Aorta (tissue), 5 donors: ENCODE measurements at regions not wholly inside any gene's neighbourhood (a gene's known extent, or its start where the extent isn't known, plus 50 kb on each side); places are given as distances from the start of the nearest gene placed in this dataset.

Source experiments
- ATAC-seq: fragments of 200-7000 bp; cut with Tn5 transposase; one replicate; pipeline ENCODE4 v1.9.1; 2022; ENCODE audit warnings: moderate library complexity; ENCODE audit not compliant: low FRiP score
- DNase-seq, 2 donors: peaks; one replicate each; pipeline ENCODE4 v3.0.0-alpha.2; 2020
- H3K27ac ChIP-seq, 2 donors: one replicate each; pipeline ENCODE4 v1.5.1; 2013; ENCODE audit warnings: low read length in 2 of 2, mild to moderate bottlenecking in 2 of 2, moderate library complexity in 2 of 2, control low read depth in 1 of 2, inconsistent platforms in 1 of 2, low read depth in 1 of 2
- H3K27me3 ChIP-seq, 2 donors: one replicate each; pipeline ENCODE4 v1.6.1; 2013; ENCODE audit warnings: control low read depth in 1 of 2, low read length in 1 of 2, mild to moderate bottlenecking in 1 of 2, moderate library complexity in 1 of 2; ENCODE audit not compliant: insufficient read depth in 2 of 2, control insufficient read depth in 1 of 2
- H3K36me3 ChIP-seq, 2 donors: one replicate each; pipeline ENCODE4 v1.6.1; 2013; ENCODE audit warnings: control low read depth in 1 of 2, low read length in 1 of 2, mild to moderate bottlenecking in 1 of 2; ENCODE audit not compliant: insufficient read depth in 2 of 2, control insufficient read depth in 1 of 2
- H3K4me1 ChIP-seq, 2 donors: one replicate each; pipeline ENCODE4 v1.6.1; 2013; ENCODE audit warnings: low read length in 2 of 2, control low read depth in 1 of 2, mild to moderate bottlenecking in 1 of 2, moderate library complexity in 1 of 2; ENCODE audit not compliant: insufficient read depth in 2 of 2, control insufficient read depth in 1 of 2
- H3K4me3 ChIP-seq, 2 donors: one replicate each; pipeline ENCODE4 v1.5.1; 2013; ENCODE audit warnings: low read length in 2 of 2, control low read depth in 1 of 2, mild to moderate bottlenecking in 1 of 2
- H3K9me3 ChIP-seq: one replicate; pipeline ENCODE4 v1.6.1; 2013; ENCODE audit warnings: mild to moderate bottlenecking, low read length; ENCODE audit not compliant: control insufficient read depth
- WGBS, 2 donors: extraction: QIAGEN DNeasy Blood & Tissue Kit; methylation state at CpG; one replicate each; pipeline ENCODE4 v1.1.7; 2013; 5-methylcytosine and 5-hydroxymethylcytosine counted together
- intact Hi-C, 2 donors: fragments of 100-400 bp; cut with DNase I; formaldehyde crosslinking; loops; one replicate each; pipeline versions ENCODE4 v1.14.2 to v1.15.0; 2022
- donor health status: healthy with polysubstance abuse.
- donor health status: Bipolar disorder and iron deficiency.
- donor health status: DM: no; HTN: no; CAD: no.
- donor health status: DM: no; HTN: no; CAD: no.
- donor health status: DM: yes; HTN: yes; CAD: no.

GRCh38 chr6:121963826-121964225 is 435.6 kb upstream of the HSF2 start:
- Histone ChIP-seq H3K9me3 (no peaks in the 10 kb centered on the region), H3K4me1 (no peaks in the 10 kb centered on the region), H3K4me3 (no peak overlapping the region), H3K27ac (no peak overlapping the region), H3K27me3 (no peaks in the 10 kb centered on the region), H3K36me3 (no peaks in the 10 kb centered on the region)
- intact Hi-C loops, result no loop called here
- WGBS, 2 donors, result 61 to 76% methylated on average over 2 of the region's 2 CpGs
- no peak for DNase-seq
- ATAC-seq, result no peak

- Histone ChIP-seq H3K4me3 (no peak overlapping the region), H3K27ac (no peak overlapping the region), H3K36me3 (no peaks in the 10 kb centered on the region), H3K27me3 (no peaks in the 10 kb centered on the region), H3K9me3 (no peaks in the 10 kb centered on the region), H3K4me1 (no peaks in the 10 kb centered on the region)
- DNase-seq, result no peak
- no peak for ATAC-seq
- intact Hi-C loops, result no loop called here
- WGBS, 2 donors, result 77 to 81% methylated on average over 4 of the region's 4 CpGs
Measured at GRCh38 chr6:121965739-121966138, 433.7 kb upstream of the HSF2 start.

GRCh38 chr6:121967631-121968030 is 431.8 kb upstream of the HSF2 start:
- WGBS, 2 donors, result 83 to 92% methylated on average over 2 of the region's 2 CpGs
- intact Hi-C loops, result no loop called here
- ATAC-seq, result no peak

GRCh38 chr6:121971931-121972335 is 427.5 kb upstream of the HSF2 start:
- Histone ChIP-seq H3K27me3 (no peaks in the 10 kb centered on the region), H3K4me1 (no peaks in the 10 kb centered on the region), H3K9me3 (no peaks in the 10 kb centered on the region), H3K4me3 (no peak overlapping the region), H3K36me3 (no peaks in the 10 kb centered on the region), H3K27ac (no peak overlapping the region)
- ATAC-seq, result no peak
- intact Hi-C loops, result loop anchor here in 1 of 2 donors (5.0 kb wide), 1 partner anchor 35 kb away; no protein-coding TSS in a partner anchor
- no peak for DNase-seq

More at GRCh38 chr6:121967631-121968030, 431.8 kb upstream of the HSF2 start:
- DNase-seq, result no peak
- Histone ChIP-seq H3K4me1 (no peaks in the 10 kb centered on the region), H3K36me3 (no peaks in the 10 kb centered on the region), H3K4me3 (no peak overlapping the region), H3K9me3 (no peaks in the 10 kb centered on the region), H3K27me3 (no peaks in the 10 kb centered on the region), H3K27ac (no peak overlapping the region)

GRCh38 chr6:121984956-121985355 is 414.5 kb upstream of the HSF2 start:
- Histone ChIP-seq H3K4me1 (no peaks in the 10 kb centered on the region), H3K9me3 (no peaks in the 10 kb centered on the region), H3K27ac (no peak overlapping the region), H3K27me3 (no peaks in the 10 kb centered on the region), H3K4me3 (no peak overlapping the region), H3K36me3 (no peaks in the 10 kb centered on the region)
- WGBS, 2 donors, result 86% methylated on average over 3 of the region's 3 CpGs
- intact Hi-C loops, result no loop called here
- DNase-seq (no peak), ATAC-seq (no peak)

GRCh38 chr6:121993362-121993761 is 406.1 kb upstream of the HSF2 start:
- intact Hi-C loops, result no loop called here
- 79% methylated on average over 6 of the region's 6 CpGs for WGBS, 2 donors
- no peak for ATAC-seq

GRCh38 chr6:121994919-121995318 is 404.5 kb upstream of the HSF2 start:
- H3K27ac ChIP-seq, result no peak overlapping the region
- H3K9me3 ChIP-seq, result no peaks in the 10 kb centered on the region
- 39 to 90% methylated on average over 1 of the region's 1 CpG for WGBS, 2 donors
- no peak overlapping the region for H3K4me3 ChIP-seq
- H3K36me3 ChIP-seq, result no peaks in the 10 kb centered on the region
- no peaks in the 10 kb centered on the region for H3K4me1 ChIP-seq
- H3K27me3 ChIP-seq, result no peaks in the 10 kb centered on the region
- DNase-seq (no peak), ATAC-seq (no peak)
- intact Hi-C loops, result no loop called here

More at GRCh38 chr6:121993362-121993761, 406.1 kb upstream of the HSF2 start:
- Histone ChIP-seq H3K4me3 (no peak overlapping the region), H3K4me1 (no peaks in the 10 kb centered on the region), H3K27ac (no peak overlapping the region), H3K9me3 (no peaks in the 10 kb centered on the region), H3K36me3 (no peaks in the 10 kb centered on the region), H3K27me3 (no peaks in the 10 kb centered on the region)
- DNase-seq, result no peak

- Histone ChIP-seq H3K27me3 (no peaks in the 10 kb centered on the region), H3K27ac (no peak overlapping the region), H3K4me3 (no peak overlapping the region), H3K4me1 (no peaks in the 10 kb centered on the region), H3K9me3 (peaks cover 2% of the 10 kb centered on the region), H3K36me3 (no peaks in the 10 kb centered on the region)
- 47 to 59% methylated on average over 2 of the region's 2 CpGs for WGBS, 2 donors
- DNase-seq (no peak), ATAC-seq (no peak)
- intact Hi-C loops, result no loop called here
Measured at GRCh38 chr6:121998631-121999030, 400.8 kb upstream of the HSF2 start.

GRCh38 chr6:121999456-122000065 is 399.9 kb upstream of the HSF2 start:
- ATAC-seq (no peak), DNase-seq (no peak)
- intact Hi-C loops, result no loop called here
- WGBS, 2 donors, result 86 to 87% methylated on average over 6 of the region's 6 CpGs
- H3K36me3 ChIP-seq, result no peaks in the 10 kb centered on the region
- no peaks in the 10 kb centered on the region for H3K27me3 ChIP-seq
- peaks cover 2% of the 10 kb centered on the region for H3K9me3 ChIP-seq
- no peak overlapping the region for H3K4me3 ChIP-seq
- H3K4me1 ChIP-seq, result no peaks in the 10 kb centered on the region
- no peak overlapping the region for H3K27ac ChIP-seq
